SHP77 (cell line): ENCODE measurements at regions not wholly inside any gene's neighbourhood (a gene's known extent, or its start where the extent isn't known, plus 50 kb on each side); places are given as distances from the start of the nearest gene placed in this dataset.

Experiments used
- DNase-seq, 2 experiments: peaks; one replicate each; lab custom pipeline; 2025; lab: John Stamatoyannopoulos, UW

DNA sequence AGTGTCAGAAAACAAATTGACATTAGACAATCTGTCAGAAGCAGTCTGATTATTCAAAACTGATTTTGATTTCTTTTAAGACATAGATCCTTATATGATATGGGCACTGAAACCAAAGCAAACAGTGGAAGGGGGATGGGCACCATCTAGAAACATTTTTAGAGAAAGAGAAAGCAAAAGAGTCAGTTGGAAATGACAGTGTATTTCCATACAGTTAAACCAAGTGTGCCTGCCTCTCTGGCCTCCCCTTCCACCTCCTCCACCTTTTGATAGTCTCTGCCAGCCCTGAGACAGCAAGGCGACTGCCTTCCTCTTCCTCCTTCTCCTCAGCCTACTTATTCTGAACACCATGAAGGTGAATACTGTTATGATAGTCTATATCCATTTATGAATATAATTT, 949.7 kb downstream of the AMY1C start:
- DNase-seq: no peak

DNA sequence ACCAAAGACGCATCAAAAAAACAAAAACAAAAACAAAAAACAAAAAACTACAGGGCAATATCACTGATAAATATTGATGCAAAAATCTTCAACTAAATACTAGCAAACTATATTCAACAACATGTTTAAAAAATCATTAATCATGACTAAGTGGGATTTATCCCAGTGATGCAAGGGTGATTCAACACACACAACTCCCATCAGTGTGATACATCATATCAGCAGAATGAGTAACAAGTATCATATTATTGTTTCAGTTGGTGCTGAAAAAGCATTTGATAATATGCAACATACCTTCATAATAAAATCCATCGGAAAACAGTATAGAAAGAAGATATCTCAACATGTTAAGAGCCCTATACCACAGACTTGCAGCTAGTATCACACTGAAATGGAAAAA, 953.0 kb downstream of the AMY1C start:
- no peak for DNase-seq

DNA sequence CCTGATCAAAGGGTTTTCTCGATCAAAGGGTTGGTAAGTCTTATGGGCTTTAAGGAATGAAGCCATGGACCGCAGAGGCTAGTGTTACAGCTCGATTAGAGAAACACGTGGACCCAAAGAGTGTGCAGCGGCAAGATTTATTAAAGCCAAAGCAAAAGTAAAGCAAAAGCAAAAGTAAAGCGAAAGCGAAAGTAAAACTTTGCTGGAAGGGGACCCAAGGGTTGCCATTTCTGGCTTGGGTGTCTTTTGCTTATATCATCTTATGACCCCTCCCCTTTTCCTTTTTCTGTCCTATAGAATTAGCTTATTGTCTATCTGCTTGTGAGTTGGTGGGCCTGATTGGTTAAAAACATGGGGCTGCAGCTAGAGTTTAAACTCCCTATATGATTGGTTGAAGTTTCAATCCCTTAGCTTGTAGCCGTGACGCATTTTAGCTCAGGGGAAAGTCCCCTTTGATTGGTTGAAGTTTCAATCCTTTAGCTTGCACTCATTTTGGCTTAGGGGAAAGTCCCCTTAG, 957.0 kb downstream of the AMY1C start:
- no peak for DNase-seq

DNA sequence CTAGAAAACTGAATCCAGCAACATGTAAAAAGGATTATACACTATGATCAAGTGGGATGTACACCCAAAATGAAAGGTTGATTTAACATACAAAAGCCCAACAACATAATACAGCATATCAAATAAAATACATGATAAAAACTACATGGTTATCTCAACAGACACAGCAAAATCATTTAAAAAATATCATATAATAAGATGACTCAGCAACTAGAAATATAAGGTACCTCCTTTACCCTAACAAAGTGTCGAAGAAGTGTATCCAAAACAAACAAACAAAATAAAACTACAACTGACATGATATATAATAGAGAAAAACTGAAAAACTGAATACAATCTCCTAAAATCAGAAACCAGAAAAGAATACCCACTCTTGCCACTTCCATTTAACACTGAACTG, 969.1 kb downstream of the AMY1C start:
- no peak for DNase-seq

DNA sequence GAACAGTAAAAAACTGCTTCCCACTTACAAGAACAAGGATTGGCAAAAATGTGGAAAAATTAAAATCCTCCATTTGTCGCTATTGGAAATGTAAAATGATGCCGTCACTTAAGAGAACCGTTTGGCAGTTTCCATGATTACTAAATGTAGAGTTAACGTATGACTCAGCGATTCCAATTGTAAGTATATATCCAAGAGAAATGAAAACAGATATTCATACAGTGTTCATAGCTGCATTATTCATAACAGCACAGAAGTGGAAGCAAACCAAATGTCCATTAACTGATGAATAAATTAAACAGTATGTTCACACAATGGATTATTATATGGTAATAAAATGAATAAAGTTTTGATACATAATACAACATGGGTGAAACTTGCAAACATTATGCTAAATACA, 971.0 kb downstream of the AMY1C start:
- no peak for DNase-seq

DNA sequence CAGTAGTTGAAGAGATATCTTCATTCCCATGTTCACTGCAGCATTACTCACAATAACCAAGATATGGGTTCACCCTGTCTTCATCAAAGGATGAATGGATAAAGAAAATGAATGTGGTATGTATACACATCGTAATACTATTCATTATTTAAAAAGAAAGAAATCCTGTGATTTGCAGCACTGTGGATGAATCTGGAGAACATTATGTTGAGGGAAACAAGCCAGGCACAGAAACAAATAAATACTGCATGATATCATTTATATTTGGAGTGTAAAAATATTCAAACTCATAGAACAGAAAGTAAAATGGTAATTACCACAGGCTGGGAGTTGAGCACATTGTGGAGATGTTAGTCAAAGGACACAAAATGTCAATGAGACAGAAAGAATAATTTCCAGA, 977.2 kb downstream of the AMY1C start:
- no peak for DNase-seq

DNA sequence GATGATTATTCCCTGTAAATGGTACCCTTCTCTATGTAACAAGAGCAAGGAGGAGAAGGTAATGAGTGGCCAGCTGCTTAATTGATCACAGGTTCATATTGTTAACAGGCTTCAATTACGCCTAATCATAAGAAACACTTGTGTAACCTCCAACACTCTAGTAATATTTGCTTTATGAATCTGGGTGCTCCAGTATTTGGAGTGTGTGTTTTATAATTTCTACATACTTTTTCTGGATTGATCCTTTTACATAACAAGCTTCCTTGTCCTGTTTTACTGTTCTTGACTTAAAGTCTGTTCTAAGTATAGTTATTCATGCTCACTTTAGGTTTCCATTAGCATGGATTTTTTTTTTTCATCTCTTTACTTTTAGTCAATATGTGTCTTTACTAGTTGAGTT, 984.2 kb downstream of the AMY1C start:
- DNase-seq: no peak

DNA sequence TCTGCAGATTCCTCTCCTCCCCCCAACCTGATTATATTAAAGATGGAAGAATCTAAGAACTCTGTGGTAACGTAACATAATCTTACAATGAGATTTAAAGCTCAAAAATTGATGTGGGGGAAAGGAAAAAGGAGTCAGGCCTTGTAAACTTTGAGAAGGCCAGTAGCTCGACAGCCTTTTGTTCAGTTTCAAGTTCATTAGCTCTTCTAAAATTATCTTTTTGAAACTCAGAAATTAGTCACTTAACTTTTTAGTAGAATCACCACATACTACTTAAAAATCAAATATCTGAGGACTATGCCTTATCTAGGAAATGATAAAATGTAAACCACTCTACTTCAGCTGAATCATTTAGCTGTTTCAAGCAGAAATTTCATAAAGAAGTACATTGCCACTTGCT, 996.2 kb downstream of the AMY1C start:
- no peak for DNase-seq

DNA sequence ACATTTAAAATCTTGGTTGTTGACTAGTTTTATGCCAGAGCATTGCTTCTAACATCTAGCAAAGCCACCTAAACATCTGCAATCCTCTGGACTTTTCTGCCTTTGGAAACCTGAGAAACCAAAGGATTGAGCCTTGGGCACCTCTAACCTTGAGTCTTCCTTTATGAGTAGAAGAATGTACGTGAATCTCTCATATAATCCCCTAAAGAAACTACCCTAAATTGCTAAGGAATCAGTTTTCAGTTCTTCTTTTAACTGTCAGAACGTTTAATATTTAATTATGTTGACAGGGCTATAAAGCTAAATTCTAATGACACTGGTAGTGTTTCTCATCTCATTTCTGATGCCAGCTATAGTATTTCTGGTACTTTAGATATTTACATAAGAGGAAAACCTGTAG, 997.3 kb downstream of the AMY1C start:
- DNase-seq: no peak

DNA sequence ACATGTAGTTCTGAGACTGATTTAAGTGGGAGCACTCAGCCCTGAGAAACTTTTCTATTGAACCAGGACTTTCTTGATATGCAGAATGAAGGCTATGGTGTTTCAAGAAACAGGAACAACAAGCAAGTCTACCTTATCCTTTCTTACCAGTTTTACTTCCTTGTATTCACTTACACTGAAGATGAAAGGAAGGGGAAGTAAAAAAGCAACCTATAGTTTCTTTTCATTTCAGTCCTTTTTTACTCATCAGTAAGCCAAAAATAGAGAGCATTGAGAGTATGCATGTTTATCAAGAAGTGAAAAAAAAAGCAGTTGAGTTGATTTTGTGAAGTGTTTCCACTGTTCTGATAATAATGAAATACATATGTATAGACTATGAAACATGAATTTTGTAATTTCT, 1010.3 kb downstream of the AMY1C start:
- DNase-seq: no peak

DNA sequence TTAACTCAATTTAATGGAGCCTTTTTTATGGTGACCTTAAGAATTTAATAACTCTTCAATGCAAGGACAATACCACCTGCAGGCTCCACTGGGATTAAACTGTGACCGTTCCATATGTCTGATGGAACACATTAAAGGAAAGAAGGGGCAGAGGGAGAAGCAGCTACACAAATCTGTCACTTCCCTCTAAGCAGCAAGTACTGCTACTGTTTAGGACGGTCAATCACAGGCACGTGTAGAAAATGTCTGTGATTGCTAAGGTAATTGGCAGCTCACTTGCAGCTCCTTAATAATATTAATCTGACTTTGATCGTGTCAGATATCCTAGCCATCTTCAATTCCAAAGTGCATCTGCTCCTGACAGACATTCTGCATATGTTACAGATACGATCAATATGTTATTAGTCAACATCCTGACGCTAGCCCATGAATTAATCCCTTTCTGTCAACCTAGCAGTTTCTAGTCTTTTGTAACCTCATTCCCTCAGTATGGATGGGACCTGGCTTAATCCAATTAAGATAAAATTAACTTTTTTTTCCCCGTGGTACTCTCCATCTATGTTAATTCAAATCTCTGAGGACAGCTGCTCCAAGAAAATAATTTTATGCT, 1012.4 kb downstream of the AMY1C start:
- DNase-seq: no peak

DNA sequence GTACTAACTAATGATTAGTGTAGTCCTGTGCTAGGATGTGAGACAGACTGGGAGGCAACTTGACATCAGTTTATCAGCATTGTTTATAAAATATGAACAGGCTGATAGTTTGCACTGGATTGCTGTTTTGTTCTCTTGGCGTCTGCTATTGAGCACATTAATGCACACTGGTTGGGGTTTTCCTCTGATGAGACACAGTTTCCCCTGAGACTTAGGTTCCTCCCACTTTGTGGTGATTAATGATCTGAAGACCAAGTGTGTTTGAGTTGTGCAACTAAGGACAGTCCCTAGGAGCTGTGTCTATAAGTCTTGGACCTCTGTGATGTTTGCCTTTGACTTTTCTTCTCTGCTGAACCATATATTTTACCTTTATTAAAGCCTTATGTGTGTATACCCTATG, 1015.4 kb downstream of the AMY1C start:
- DNase-seq: no peak

DNA sequence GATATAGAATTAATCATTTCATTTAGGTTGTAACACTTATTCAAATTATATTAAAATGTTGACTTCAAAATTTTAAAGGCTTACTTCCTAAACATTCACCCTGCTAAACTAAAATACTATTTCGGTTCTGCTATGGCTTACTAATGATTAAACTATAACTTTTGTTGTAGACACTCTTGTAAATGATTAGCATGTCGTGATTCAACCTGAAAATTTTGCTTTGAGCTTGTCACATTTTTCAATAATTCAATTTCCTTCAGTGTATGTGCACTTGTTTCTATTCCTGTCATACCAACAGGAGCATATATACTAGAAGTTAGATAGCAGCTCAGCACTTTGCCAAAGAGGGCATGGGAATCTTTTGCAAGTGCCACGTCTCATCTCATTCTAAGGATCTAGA, 1018.8 kb downstream of the AMY1C start:
- no peak for DNase-seq

DNA sequence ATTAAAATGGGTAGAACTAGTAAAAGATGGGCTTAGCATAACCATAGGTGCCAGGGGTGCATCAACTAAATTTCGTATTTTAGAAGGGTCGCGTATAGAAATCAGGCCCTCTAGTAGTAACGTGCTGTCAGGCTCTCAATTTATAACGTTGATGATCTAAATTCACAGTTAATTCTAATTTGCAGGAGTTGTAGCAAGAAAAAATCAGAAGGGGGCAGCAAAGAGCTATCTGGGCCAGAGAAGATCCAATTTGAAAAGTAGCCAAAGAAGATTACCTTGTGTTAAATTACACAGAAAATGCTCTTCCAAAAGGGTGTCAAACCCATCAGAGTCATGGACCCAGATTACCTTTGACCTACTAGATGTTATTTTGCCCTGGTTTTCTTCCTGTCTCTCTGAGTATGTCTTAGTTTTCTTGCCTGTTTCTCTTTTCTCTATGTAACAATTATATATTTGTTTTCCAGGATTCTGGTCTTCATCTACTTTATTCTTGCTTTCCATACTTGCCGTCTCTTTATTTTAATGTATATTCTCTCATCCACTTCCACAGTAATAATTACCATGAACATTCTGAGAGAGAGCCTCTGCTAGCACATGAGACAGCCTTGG, 1030.9 kb downstream of the AMY1C start:
- DNase-seq: peak; percentile 13 to 16

DNA sequence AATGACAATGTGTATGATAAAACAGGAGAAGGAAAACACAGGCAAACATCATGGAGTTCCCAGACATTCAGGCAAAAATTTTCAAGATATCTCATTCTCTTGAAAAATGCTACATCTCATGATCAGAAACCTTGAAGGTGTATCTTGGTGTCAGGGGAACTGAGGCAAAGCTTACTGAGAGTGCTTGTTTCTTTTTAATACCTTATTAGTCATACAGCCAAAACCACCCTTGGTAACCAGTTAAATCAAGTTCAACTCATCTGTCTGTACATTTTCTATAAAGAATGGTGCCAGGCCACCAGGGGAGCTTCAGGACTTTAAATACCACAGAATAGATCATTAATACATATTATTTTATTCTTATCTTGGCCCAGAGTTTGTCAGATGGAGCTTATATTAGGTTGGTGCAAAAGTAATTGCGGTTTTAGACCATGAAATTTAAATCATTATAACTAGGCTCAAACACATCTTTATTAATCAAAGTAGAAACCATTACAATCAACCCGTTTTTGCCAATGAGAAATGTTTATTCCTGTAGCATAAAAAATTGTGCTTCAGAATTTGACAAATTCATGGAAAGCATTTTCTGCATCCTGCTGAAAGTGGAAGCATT, 1036.0 kb downstream of the AMY1C start:
- no peak for DNase-seq

DNA sequence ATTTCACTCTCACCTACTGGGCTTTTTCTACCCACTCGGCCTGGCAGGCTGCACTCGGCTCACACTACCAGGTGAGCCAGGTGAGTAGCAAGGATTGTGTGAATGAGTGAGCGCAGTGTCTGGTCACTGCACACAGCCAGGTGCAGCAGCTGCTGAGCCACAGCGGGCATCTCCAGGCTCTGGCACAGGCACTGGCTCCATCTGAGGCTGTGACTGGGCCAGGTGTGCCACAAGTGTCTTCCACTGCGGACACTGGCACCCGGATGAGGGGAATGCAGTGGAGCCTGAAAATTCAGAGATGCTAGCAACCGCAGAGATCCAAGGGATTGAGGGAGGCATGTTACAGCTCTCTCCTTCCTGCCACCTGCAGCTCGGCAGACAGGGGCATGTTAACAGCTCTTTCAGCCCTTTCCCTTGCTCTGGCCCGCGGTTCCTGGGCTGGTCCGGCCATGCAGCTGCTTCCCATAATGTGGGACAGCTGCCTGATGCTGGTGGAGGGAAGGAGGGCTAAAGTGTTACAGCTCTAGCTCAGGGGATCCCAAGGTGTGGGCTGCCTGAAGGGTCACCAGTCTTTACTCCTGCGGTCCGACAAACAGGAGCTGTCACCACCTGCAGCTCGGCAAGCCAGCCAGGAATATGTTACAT, 1038.3 kb downstream of the AMY1C start:
- DNase-seq: no peak

DNA sequence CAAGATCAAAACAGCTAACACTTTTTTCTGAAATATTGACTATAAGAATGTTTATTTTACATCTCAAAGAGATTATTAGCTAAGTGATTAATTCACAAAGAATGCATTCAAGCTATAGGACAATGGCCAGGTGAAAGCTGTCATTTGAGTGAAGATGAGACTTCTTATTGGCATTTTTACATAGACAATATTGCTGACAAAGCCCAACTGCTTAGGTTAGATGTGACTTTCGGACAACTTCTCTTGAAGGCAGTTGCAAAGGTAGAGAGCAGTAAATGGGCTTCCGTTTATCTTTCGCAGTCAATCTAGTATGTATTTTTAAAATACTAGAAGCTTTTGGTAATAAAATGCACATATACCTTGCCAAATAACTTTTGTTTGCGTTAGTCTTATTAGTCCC, 1041.3 kb downstream of the AMY1C start:
- no peak for DNase-seq

DNA sequence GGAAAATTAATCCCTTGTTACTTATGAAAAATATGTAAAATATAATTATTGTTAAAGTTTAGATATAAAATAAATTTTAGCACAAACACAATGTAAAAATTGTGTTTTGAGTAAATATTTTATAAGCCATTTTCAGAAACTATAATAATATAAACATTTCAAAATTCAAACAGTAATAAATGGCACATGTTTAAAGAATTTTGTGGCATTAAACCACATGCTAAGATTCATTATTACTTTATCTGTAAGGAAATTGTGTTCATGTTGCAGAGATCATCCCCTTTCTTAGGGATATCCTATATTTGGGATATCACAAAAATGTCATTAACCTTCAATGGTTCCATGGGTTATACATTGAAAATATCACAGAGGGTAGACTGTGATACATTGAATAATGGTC, 1044.3 kb downstream of the AMY1C start:
- DNase-seq: no peak

DNA sequence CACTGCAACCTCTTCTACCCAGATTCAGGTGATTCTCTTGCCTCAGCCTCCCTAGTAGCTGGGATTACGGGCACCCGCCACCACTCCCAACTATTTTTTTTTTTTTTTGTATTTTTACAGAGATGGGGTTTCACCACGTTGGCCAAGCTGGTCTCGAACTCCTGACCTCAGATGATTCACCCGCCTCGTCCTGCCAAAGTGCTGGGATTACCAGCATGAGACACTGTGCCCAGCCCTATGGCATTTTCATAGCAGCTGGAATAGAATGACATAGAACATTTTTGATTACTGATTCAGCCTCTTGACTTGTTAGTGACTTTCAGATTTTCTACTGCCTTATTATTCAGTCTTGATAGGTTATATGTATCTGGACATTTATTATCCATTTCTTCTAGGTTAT, 1046.2 kb downstream of the AMY1C start:
- DNase-seq: no peak

DNA sequence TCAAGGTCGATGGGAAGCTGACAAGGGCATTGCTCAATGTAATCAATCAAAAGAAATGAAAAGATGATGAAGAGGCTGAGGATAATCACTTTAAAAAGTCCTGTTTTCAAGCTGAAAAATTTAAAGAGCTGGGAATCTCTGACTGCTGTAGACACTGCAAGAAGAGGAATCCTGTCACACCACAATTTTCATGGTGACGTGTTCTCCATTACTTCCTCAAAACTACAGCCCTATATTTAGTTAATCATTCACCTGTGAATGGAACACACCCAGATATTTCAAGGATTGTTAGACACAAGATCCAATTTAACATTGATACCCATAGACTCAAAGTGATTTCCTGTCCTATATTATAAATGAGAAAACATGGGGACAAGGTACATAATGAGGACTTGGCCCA, 1048.3 kb downstream of the AMY1C start:
- no peak for DNase-seq

DNA sequence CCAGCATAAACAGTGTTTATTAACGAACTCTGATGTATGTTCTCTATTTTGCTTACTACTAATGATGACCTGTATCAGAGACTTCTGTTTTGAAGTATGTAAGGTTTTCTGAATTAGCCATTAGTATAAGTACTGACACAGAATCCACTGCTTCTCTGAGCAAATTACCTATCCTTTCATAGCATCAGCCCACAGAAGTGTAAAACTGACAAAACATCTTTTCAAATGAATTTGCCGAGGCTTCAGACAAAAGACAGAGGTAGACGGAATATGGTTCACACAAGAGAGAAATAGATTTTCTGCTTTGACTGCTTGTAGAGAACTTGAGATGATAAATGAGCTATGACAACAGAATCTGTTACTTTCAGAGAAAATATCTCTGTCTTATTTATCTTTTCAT, 1051.6 kb downstream of the AMY1C start:
- no peak for DNase-seq

DNA sequence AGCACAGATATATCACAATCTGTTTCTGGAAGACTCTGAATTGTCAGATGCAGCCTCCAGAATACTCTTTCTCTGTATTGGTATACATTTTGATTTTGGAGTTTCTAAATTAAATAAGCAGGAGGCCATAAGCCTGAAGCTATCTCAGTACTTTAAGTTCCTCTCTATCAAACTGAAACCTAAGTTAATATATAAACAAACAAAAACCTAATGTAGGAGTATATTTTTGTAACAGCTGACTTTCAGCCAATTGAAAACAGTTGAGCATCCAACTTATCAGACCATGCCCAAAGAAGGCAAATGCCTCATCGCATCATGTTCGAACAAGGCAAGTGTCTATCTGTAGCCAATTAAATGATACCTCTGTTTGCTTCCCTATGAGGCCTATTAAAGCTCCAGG, 1054.4 kb downstream of the AMY1C start:
- no peak for DNase-seq

DNA sequence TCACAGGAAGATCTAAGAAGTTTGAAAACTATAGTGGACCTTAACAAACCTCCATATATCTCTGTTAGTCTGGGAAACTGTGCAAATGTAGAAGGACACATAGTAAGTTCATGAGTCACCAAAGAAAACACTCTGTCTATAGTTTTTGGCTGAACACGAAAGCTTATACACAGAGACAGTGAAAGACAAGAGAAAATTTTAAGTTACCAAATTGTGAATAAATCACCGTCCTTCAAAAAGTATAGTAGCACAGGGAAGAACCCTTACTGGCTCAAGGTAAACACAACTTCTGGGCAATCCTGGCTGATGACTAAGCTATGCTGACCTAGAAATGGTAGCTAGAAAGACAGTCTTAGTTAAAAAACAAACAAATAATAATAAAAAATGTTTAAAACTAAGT, 1057.9 kb downstream of the AMY1C start:
- DNase-seq: no peak
